Activated T-cell treated with anti-CD3 and anti-CD28 coated beads, Interleukin-2, amount 50 U/mL, for 4 hours (primary cell): ENCODE measurements at regions not wholly inside any gene's neighbourhood (a gene's known extent, or its start where the extent isn't known, plus 50 kb on each side); places are given as distances from the start of the nearest gene placed in this dataset.

Source experiments
- ATAC-seq, 2 donors: fragments of 200-7000 bp; cut with Tn5 transposase; one replicate each; pipeline ENCODE4 v1.10.0; 2021
- DNase-seq: peaks from one replicate; pipeline ENCODE4 v3.0.0-alpha.2; 2020
- H3K27me3 Mint-ChIP-seq: one replicate; pipeline ENCODE4 v1.8.0; 2021; ENCODE audit warnings: low read depth, mixed read lengths
- H3K36me3 Mint-ChIP-seq: one replicate; pipeline ENCODE4 v1.8.0; 2022; ENCODE audit warnings: mixed read lengths; ENCODE audit not compliant: insufficient read depth
- H3K4me1 Mint-ChIP-seq: one replicate; pipeline ENCODE4 v1.8.0; 2021; ENCODE audit warnings: low read depth, mixed read lengths
- H3K4me3 Mint-ChIP-seq: one replicate; pipeline ENCODE4 v1.8.0; 2021; ENCODE audit warnings: mild to moderate bottlenecking, moderate library complexity, mixed read lengths
- H3K9me3 Mint-ChIP-seq: one replicate; pipeline ENCODE4 v1.8.0; 2021; ENCODE audit warnings: mixed read lengths

DNA sequence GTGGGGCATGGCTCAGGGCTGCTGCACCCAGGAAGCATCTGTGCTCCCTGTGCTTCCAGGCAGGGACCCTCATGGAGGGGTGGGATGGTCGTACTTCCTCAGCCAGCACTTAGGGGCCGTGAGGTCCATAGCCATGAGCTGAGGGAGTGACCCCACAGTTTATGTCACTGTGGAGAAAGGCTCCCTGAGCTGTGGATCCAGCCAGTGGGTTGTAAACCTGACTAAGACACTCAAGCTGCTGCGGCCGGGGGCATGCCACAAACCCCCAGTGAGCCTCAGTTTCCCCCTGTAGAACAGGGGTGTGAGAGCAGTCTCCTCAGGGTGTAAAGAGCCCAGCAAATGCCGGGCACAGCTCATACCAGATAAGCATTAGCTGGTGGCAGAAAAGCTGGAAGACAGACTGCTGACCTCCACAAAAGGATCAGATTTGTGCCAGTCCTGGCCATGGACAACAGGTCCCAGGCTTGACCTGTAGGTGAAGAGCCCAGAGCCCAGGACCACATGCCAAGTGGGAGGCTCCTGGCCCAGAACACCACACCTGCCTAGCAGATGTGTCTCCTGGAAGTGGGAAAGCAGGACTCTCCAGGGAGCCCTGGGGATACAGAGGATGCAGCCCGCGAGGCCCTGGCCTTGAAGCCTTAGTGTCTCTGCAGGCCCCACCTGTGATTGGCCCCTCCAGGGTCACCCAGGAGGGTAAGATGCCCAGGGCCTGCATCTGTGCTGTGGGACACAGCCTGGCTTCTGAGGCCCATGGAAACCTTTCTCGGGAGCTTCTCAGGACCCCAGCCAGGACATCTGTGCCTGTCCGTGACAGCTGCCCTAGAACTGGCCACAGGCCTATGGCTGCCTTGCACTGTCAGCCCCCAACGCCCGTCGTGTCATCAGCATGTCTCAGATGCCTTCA, 78.1 kb upstream of the RET start:
- Mint-ChIP-seq H3K36me3 (no peaks in the 10 kb centered on the region), H3K27me3 (peaks cover 2% of the 10 kb centered on the region), H3K4me1 (no peaks in the 10 kb centered on the region), H3K9me3 (no peaks in the 10 kb centered on the region), H3K4me3 (no peak overlapping the region)
- no peak for ATAC-seq
- no peak for DNase-seq

DNA sequence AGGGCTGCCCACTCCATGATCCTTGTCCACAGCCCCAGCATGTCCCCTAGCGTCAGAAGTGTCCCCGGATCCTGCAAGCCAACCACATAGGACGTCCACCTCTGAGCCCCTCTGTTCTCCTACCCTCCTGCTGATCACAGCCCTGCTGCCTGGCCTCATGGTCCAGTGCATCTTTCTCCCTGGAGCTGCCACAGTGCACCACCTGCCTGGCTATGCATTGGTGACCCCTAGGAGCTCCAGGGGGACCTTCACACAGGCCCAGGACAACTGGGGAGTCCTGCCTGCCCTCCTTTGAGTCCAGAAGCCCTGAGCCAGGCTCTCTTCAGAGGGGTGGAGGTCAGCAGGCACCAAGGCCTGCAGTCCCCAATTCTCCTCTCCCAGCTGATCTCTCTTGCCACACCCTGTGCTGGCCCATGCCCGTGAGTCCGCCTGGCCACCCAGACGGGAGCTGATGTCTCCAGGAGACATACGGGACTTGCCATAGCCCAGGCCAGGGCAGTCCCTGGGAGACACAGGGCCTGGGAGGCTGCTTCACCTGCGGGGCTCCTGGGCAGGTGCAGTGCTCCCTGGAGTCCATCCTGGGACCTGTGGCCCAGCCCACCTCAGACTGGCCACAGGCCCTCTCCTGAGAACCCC, 77.4 kb upstream of the RET start:
- no peak for DNase-seq
- Mint-ChIP-seq H3K4me1 (no peaks in the 10 kb centered on the region), H3K9me3 (no peaks in the 10 kb centered on the region), H3K4me3 (no peak overlapping the region), H3K36me3 (no peaks in the 10 kb centered on the region), H3K27me3 (peaks cover 2% of the 10 kb centered on the region)
- ATAC-seq: no peak

DNA sequence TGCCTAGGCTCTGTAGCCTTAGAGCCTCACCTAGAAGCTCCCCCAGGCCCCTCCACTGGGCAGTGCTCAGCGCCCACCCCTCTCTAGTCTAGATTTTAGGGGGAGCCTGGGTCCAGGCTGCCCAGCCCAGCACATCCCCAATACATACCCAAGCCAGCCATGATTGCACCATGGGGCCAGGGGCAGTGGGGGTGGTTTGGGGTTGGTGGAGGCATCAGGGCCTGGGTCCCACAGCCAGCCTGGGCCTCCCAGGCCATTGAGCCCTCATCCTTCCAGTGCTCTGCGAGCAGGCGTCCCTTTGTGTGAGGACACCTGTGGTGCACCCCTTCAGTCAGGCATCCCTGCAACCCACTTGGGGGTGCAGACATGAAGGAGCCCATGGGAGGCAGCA, 76.9 kb upstream of the RET start:
- no peak for ATAC-seq
- no peak for DNase-seq
- H3K36me3 Mint-ChIP-seq: no peaks in the 10 kb centered on the region
- peaks cover 2% of the 10 kb centered on the region for H3K27me3 Mint-ChIP-seq
- H3K9me3 Mint-ChIP-seq: no peaks in the 10 kb centered on the region
- H3K4me3 Mint-ChIP-seq: no peak overlapping the region
- H3K4me1 Mint-ChIP-seq: no peaks in the 10 kb centered on the region

DNA sequence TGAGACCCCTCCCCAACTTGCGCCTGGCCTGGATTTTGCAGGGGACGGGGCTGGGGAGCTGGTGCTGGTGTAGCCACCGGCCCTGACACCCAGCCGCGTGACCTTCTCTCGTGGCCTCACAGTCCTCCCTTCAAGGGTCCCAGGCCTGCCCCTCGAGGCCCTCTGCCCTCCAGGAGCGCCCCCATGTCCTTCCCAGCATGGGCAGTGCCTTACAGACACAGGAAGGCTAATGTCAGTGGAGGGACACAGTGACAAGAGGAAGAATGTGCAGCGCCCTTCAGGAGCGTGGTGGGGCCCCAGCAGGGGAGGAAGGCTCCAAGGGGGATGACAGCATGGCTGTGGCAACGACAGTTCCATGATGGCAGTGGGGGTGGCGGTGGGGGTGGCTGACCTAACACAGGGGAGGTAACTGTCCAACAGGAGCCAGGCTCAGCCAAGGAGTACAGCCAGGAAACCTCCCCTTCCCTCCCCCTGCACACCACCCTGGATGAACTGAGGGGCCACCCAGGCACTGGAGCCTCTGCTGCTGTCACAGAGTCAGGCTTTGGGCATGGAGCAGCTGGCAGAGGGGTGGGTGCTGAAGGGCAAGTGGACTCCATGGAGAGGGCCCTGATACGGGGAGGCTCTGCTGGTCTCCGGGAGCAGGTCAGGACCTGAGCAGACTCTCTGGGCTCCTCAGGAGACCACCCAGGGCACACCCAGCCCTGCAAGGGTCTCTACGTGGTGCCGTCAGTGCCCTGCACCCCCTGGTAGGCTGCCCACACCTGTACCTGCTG, 76.0 kb upstream of the RET start:
- Mint-ChIP-seq H3K27me3 (peaks cover 2% of the 10 kb centered on the region), H3K9me3 (no peaks in the 10 kb centered on the region), H3K4me1 (no peaks in the 10 kb centered on the region), H3K4me3 (no peak overlapping the region), H3K36me3 (no peaks in the 10 kb centered on the region)
- no peak for ATAC-seq
- DNase-seq: no peak

DNA sequence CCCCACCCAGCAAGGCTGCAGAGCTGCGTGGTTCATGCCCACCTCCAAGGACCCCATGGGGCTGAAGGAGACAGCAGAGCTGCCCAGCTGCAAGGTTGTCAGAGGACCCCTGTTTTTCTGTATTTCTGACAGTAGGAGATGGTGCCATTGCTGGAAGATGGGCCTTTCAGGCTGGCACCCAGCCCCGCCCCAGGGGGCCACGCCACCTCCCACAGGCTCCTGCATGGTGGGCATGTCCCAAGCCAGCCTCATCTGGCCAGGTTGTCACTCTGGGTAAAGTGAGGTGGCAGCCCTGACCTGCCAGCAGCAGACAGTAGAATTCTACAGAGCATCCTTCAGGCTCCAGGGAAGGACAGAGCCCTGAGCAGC, 75.5 kb upstream of the RET start:
- H3K36me3 Mint-ChIP-seq: no peaks in the 10 kb centered on the region
- no peak for DNase-seq
- no peak overlapping the region for H3K4me3 Mint-ChIP-seq
- no peaks in the 10 kb centered on the region for H3K9me3 Mint-ChIP-seq
- no peak for ATAC-seq
- no peaks in the 10 kb centered on the region for H3K4me1 Mint-ChIP-seq
- H3K27me3 Mint-ChIP-seq: peaks cover 2% of the 10 kb centered on the region

DNA sequence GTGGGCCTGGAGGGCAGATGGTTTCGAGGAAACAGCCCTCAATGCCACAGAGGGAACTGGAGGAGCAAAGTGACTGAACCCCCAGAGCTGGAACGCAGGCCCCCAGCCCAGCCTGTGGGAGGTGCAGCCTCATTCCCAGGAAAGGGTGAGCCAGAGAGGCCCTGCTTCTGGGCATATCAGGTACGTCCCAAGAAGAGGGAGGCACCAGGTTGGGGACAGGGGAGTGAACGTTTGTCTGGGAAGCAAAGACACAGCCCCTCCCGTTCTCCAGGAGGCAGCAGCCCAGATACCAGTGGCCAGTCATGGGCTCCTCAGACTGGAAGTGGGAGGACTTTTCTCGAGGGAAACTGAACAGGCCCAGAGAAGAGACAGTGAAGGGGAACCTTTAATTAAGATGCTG, 74.3 kb upstream of the RET start:
- no peaks in the 10 kb centered on the region for H3K4me1 Mint-ChIP-seq
- no peaks in the 10 kb centered on the region for H3K36me3 Mint-ChIP-seq
- H3K9me3 Mint-ChIP-seq: no peaks in the 10 kb centered on the region
- H3K4me3 Mint-ChIP-seq: no peak overlapping the region
- peaks cover 2% of the 10 kb centered on the region for H3K27me3 Mint-ChIP-seq
- no peak for DNase-seq
- no peak for ATAC-seq

DNA sequence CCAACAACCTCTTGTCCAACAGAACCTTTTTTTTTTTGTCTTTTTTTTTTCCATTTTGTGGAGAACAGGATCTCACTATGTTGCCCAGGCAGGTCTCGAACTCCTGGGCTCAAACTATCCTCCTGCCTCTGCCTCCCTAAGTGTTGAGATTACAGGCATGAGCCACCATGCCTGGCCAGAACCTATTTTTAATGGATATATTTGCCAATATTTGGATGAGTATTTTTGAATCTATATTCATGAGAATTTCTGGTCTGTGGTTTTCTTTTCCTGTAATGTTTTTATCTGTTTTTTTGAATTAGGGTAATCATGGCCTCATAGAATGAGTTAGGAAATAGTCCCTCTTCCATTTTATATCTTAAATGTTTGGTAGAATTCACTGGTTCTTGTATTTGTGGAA, 70.4 kb upstream of the RET start:
- Mint-ChIP-seq H3K4me1 (no peaks in the 10 kb centered on the region), H3K27me3 (peaks cover 11% of the 10 kb centered on the region), H3K9me3 (no peaks in the 10 kb centered on the region), H3K4me3 (no peak overlapping the region), H3K36me3 (no peaks in the 10 kb centered on the region)
- ATAC-seq (no peak), DNase-seq (no peak)

DNA sequence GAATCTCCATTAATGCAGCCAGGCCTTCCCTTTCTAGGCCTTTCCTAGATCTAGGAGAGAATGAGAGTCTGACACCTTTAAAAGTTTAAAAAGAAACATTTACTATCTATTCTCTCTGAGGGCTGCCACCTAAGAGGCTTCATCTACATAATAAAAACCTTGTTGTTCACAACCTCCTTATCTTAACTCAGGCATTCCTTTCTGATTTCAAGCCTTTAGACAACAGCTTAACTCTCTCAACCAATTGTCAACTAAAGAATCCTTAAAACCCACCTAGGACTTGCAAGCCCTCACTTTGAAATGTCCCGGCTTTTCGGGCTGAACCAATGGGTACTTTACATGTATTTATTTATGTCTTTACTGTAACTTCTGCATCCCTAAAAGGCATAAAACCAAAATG, 64.3 kb upstream of the RET start:
- Mint-ChIP-seq H3K36me3 (no peaks in the 10 kb centered on the region), H3K9me3 (no peaks in the 10 kb centered on the region), H3K27me3 (peaks cover 11% of the 10 kb centered on the region), H3K4me3 (no peak overlapping the region), H3K4me1 (no peaks in the 10 kb centered on the region)
- no peak for ATAC-seq
- no peak for DNase-seq

DNA sequence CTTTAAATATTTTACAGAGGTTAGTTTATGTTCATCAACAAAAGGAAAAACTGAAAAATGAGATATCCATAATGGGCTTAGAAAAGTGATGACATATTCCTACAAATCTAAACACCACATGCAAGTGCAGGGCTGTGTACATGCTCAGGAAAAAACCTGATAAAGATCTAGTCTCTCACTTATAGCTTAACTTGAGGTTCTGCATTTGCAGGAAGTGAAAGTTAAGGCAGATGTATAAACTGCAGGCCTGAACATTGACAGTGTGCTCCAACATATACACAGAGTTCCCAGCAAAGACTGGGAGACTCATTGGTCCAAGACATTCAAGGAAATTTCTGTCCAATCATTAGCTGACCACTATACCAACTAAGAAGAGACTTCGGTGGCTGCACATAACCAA, 63.8 kb upstream of the RET start:
- DNase-seq (no peak), ATAC-seq (no peak)
- Mint-ChIP-seq H3K27me3 (peaks cover 12% of the 10 kb centered on the region), H3K36me3 (no peaks in the 10 kb centered on the region), H3K4me3 (no peak overlapping the region), H3K9me3 (no peaks in the 10 kb centered on the region), H3K4me1 (no peaks in the 10 kb centered on the region)

DNA sequence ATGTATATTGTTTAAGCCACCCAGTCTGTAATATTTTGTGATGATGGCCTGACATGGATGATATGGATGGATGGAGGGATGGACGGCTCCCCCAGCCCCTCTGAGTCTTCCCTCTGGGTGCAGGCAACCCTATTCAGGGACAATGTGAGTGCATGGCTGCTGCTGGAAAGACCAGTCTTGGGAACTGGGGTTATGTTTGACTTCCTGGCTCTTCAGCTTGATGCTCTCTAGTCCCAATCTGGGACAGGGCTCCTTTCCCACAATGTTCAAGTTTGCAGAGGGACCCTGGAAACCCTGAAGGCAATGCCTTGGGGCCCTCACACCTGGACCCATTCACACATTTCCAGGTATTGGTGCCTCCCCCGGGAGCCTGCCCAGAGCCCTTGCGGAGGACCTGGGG, 52.3 kb upstream of the RET start:
- H3K27me3 Mint-ChIP-seq: peaks cover 15% of the 10 kb centered on the region
- ATAC-seq: no peak

DNA sequence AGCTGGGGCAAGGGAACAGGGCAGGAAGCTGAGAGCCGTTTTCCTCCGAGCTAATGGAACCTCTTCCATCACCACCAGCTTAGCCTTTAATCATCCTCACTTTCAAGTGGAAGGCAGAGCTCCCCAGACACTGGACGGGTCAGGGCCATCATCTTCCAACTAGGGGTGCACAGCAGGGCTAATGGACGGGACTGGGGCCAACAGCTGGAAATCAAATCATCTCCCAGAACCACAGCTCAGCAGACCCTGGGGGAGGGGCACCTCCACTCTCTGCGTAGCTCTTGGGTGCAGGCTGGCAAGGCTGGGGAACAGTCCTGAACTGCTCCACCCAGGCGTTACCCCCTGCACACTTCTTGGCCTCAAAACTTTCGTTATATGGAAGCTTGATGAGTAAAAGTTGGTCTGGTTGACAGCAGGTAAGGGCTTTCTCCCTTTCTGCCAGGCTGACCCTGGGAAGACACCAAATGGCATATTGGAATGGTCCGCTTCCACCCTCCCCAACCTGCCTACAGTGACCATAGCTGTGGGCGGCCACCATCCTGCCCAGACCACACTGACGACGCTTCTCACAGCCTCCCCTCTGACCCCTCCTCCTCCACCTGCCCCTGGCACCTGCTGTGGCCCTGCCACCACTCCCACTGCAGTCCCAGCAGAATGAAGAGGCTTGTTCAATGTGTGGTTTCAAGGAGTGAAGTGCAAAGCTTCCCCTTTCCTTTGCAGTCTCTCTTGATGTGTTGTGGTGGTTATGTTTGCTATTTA, 51.7 kb upstream of the RET start:
- peaks cover 15% of the 10 kb centered on the region for H3K27me3 Mint-ChIP-seq
- no peaks in the 10 kb centered on the region for H3K9me3 Mint-ChIP-seq
- ATAC-seq: no peak
- no peak overlapping the region for H3K4me3 Mint-ChIP-seq
- DNase-seq: no peak
- H3K36me3 Mint-ChIP-seq: no peaks in the 10 kb centered on the region
- H3K4me1 Mint-ChIP-seq: no peaks in the 10 kb centered on the region

More for the DNA sequence above, 52.3 kb upstream of the RET start:
- H3K4me1 Mint-ChIP-seq: no peaks in the 10 kb centered on the region
- H3K4me3 Mint-ChIP-seq: no peak overlapping the region
- H3K36me3 Mint-ChIP-seq: no peaks in the 10 kb centered on the region
- no peak for DNase-seq
- no peaks in the 10 kb centered on the region for H3K9me3 Mint-ChIP-seq

DNA sequence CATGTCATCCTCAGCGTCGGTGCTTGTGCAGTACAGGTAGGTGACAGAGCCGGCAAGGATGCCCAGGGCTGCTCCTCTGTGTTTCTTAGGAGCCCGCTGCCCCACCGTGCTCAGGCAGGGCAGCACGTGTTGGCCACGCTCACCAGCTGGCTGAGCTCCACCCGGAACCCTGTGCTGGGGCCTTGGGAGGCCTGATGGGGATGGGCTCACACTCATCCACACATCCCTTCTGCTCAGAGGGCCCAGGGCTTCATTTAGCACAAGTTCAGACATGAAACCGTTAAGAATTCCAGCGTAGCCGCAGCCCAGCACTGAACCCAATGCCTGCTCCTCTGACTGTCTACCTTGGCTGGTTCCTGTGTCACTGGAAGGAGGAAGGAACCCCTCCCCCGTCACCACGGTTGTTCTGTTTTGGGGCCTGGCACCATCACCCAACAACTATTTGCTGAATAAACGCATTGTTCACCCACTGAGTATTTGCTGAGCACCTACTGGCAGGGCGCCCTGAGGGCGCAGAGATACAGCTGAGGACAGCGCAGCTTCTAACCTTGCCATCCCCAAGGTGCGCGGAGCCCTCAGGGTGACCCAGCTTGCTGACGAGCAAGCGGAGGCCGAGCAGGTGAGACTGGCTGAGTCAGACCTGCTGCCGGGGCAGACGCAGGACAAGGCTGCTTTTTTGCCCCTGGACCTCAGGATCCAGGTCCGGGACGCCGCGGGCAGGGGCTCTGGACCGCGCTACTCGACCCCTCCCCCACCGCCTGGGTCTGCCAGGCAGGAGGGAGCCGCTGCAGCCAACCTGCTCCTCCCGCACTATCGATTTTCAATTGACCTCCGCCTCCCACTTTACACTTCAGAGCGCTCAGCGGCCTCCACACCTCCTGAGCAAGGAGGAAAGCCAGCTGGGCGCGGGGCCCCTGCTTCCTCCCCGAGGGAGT, 50.6 kb upstream of the RET start:
- Mint-ChIP-seq H3K4me1 (no peaks in the 10 kb centered on the region), H3K36me3 (no peaks in the 10 kb centered on the region), H3K4me3 (no peak overlapping the region), H3K9me3 (peaks cover 5% of the 10 kb centered on the region), H3K27me3 (peaks cover 11% of the 10 kb centered on the region)
- DNase-seq (no peak), ATAC-seq (no peak)
